RPMI7951 (cell line): ENCODE measurements at regions not wholly inside any gene's neighbourhood (a gene's known extent, or its start where the extent isn't known, plus 50 kb on each side); places are given as distances from the start of the nearest gene placed in this dataset.

Source experiments
- DNase-seq: peaks from one replicate; pipeline ENCODE4 v3.0.0-alpha.2; 2012; ENCODE audit warnings: low read depth

- no peak for DNase-seq
Observed at GRCh38 chr7:25978466-25978865, 173.5 kb upstream of the NFE2L3 start.

GRCh38 chr7:25979605-25980004 is 172.4 kb upstream of the NFE2L3 start:
- DNase-seq = no peak

- DNase-seq = no peak
Observed at GRCh38 chr7:25982684-25983083, 169.3 kb upstream of the NFE2L3 start.

GRCh38 chr7:25985196-25985595 is 166.8 kb upstream of the NFE2L3 start:
- DNase-seq = no peak

- no peak for DNase-seq
Observed at GRCh38 chr7:25988640-25989039, 163.4 kb upstream of the NFE2L3 start.

GRCh38 chr7:25989140-25989705 is 162.8 kb upstream of the NFE2L3 start:
- no peak for DNase-seq

GRCh38 chr7:25994433-25994994 is 157.5 kb upstream of the NFE2L3 start:
- no peak for DNase-seq

- no peak for DNase-seq
Observed at GRCh38 chr7:25995216-25995615, 156.8 kb upstream of the NFE2L3 start.

GRCh38 chr7:25996006-25996408 is 156.0 kb upstream of the NFE2L3 start:
- no peak for DNase-seq

GRCh38 chr7:25998499-25998898 is 153.5 kb upstream of the NFE2L3 start:
- no peak for DNase-seq

- DNase-seq = no peak
Observed at GRCh38 chr7:26000841-26001240, 151.2 kb upstream of the NFE2L3 start.

GRCh38 chr7:26001662-26002244 is 150.2 kb upstream of the NFE2L3 start:
- DNase-seq = no peak

GRCh38 chr7:26005683-26006410 is 146.2 kb upstream of the NFE2L3 start:
- DNase-seq = no peak

GRCh38 chr7:26006426-26006825 is 145.6 kb upstream of the NFE2L3 start:
- DNase-seq = no peak

- no peak for DNase-seq
Observed at GRCh38 chr7:26007510-26007909, 144.5 kb upstream of the NFE2L3 start.

- no peak for DNase-seq
Observed at GRCh38 chr7:26008428-26008827, 143.6 kb upstream of the NFE2L3 start.

GRCh38 chr7:26011039-26011696 is 140.8 kb upstream of the NFE2L3 start:
- DNase-seq = no peak

- DNase-seq = peak; percentile 40
Observed at GRCh38 chr7:26013551-26014083, 138.4 kb upstream of the NFE2L3 start.

- no peak for DNase-seq
Observed at GRCh38 chr7:26022982-26023381, 129.0 kb upstream of the NFE2L3 start.

- no peak for DNase-seq
Observed at GRCh38 chr7:26029911-26030310, 122.1 kb upstream of the NFE2L3 start.

- DNase-seq = no peak
Observed at GRCh38 chr7:26034391-26034790, 117.6 kb upstream of the NFE2L3 start.

- DNase-seq = no peak
Observed at GRCh38 chr7:26035552-26035951, 116.4 kb upstream of the NFE2L3 start.
